ENCODE measurements at regions not wholly inside any gene's neighbourhood (a gene's known extent, or its start where the extent isn't known, plus 50 kb on each side); places are given as distances from the start of the nearest gene placed in this dataset.

DNA sequence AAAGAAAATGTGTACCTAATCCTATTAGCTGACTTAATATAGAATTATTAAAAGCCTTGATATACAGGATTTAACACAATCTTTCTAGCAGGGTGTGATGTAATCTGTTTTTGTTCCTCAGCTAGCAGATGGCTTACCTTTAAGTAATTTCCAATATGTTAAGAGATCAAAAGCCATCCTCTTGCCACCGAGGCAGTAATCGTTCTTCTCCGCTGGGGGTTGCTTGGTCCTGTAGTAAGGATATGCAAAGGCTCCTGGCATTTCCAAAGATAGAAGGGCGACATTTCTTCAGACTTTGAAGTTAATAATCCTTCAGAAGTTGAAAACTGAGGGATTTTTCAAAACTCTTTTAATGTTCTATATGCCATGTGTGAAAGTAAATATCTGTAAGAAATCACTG lies 156.4 kb downstream of the FZD1 start:
- H3K4me3 ChIP-seq (replicated peaks in 1 of 2; ENCODE audit: low read depth in 1 of 2, low read length in 2 of 2): no peak overlapping the region
- no peaks in the 10 kb centered on the region for H3K9me2 ChIP-seq (ENCODE audit: insufficient read depth)
- TF ChIP-seq EZH2 (IDR thresholded peaks at IDR 0.05) (no peak), SRF (IDR thresholded peaks at IDR 0.05; ENCODE audit: low read depth) (no peak), SIN3A (IDR thresholded peaks at IDR 0.05; ENCODE audit: low read depth) (no peak), TCF7L2 (IDR thresholded peaks at IDR 0.05; ENCODE audit: borderline replicate concordance, extremely low read depth, insufficient read depth, insufficient read length) (no peak), CEBPB (IDR thresholded peaks at IDR 0.05; ENCODE audit: low read depth) (no peak), RAD21 (IDR thresholded peaks at IDR 0.05; ENCODE audit: low read depth) (no peak), ZNF274 (IDR thresholded peaks at IDR 0.05; ENCODE audit: low read depth, low read length) (no peak), JUND (IDR thresholded peaks at IDR 0.05) (no peak)
- H3K4me2 ChIP-seq (ENCODE audit: low read length): no peak overlapping the region
- H3K36me3 ChIP-seq (ENCODE audit: control insufficient read depth in 1 of 2, insufficient read depth in 2 of 2, low read length in 2 of 2): no peaks in the 10 kb centered on the region
- no peak overlapping the region for H2AFZ ChIP-seq (ENCODE audit: low read depth, low read length, poor library complexity, severe bottlenecking)
- no peaks in the 10 kb centered on the region for H3K4me1 ChIP-seq (ENCODE audit: control insufficient read depth in 1 of 2, insufficient read depth in 2 of 2, low read length in 2 of 2)
- no peaks in the 10 kb centered on the region for H3K79me2 ChIP-seq (ENCODE audit: insufficient read depth, low read length)
- BruUV-seq (replicated peaks): no TSS peak
- H3K27me3 ChIP-seq (ENCODE audit: insufficient read depth, low read length): peaks cover 21% of the 10 kb centered on the region; the same call in 1 of the 2 replicates
- H3K9me3 ChIP-seq (ENCODE audit: control insufficient read depth in 1 of 2, insufficient read depth in 1 of 2, low read depth in 1 of 2, low read length in 2 of 2): no peaks in the 10 kb centered on the region
- H3K9ac ChIP-seq (ENCODE audit: low read length): no peak overlapping the region
- no peak for ATAC-seq
- H4K20me1 ChIP-seq (ENCODE audit: insufficient read depth): no peaks in the 10 kb centered on the region
- CTCF ChIA-PET: no interaction called here
- no peak for DNase-seq (ENCODE audit: low read depth, low spot score)
- RAD21 ChIA-PET (ENCODE audit: low non-redundant PET in 1 of 2, low total read pairs in 2 of 2, uncharacterized antibody in 2 of 2, unreplicated experiment in 2 of 2): no interaction called here
- H3K27ac ChIP-seq (ENCODE audit: low read depth, low read length): no peak overlapping the region
- POLR2A ChIA-PET: no interaction called here
- intact Hi-C loops (cut with micrococcal nuclease): no loop called here

DNA sequence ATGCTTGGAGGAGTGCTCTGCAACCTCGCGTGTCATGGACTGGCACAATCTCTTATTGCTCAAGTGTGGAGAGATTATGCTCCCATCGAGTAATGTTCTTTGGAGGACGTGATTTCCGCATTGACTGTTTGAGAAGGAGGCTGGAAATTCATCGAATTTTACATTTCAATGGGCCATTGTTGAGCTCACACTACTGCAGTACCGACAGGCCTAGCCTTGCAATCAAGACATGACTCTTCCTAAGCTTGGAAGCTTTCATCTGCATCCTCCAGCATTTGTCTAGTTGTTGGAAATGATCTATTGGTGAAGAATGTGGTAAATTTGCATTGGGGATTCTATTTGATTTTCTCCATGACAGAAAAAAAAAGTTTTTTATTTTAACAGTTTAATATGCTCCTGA lies 156.8 kb downstream of the FZD1 start:
- Histone ChIP-seq H3K4me2 (ENCODE audit: low read length) (no peak overlapping the region), H3K27me3 (ENCODE audit: insufficient read depth, low read length) (peaks cover 20% of the 10 kb centered on the region; the same call in 1 of the 2 replicates), H3K79me2 (ENCODE audit: insufficient read depth, low read length) (no peaks in the 10 kb centered on the region), H3K4me3 (replicated peaks in 1 of 2; ENCODE audit: low read depth in 1 of 2, low read length in 2 of 2) (no peak overlapping the region), H3K36me3 (ENCODE audit: control insufficient read depth in 1 of 2, insufficient read depth in 2 of 2, low read length in 2 of 2) (no peaks in the 10 kb centered on the region), H3K9me2 (ENCODE audit: insufficient read depth) (no peaks in the 10 kb centered on the region), H3K9me3 (ENCODE audit: control insufficient read depth in 1 of 2, insufficient read depth in 1 of 2, low read depth in 1 of 2, low read length in 2 of 2) (no peaks in the 10 kb centered on the region), H4K20me1 (ENCODE audit: insufficient read depth) (no peaks in the 10 kb centered on the region), H3K4me1 (ENCODE audit: control insufficient read depth in 1 of 2, insufficient read depth in 2 of 2, low read length in 2 of 2) (no peaks in the 10 kb centered on the region), H3K9ac (ENCODE audit: low read length) (no peak overlapping the region), H3K27ac (ENCODE audit: low read depth, low read length) (no peak overlapping the region), H2AFZ (ENCODE audit: low read depth, low read length, poor library complexity, severe bottlenecking) (no peak overlapping the region)
- no TSS peak for BruUV-seq (replicated peaks)
- no peak for DNase-seq (ENCODE audit: low read depth, low spot score)
- CTCF ChIA-PET: no interaction called here
- POLR2A ChIA-PET: no interaction called here
- RAD21 ChIA-PET (ENCODE audit: low non-redundant PET in 1 of 2, low total read pairs in 2 of 2, uncharacterized antibody in 2 of 2, unreplicated experiment in 2 of 2): no interaction called here
- no peak for ATAC-seq
- intact Hi-C loops (cut with micrococcal nuclease): no loop called here
- TF ChIP-seq CEBPB (IDR thresholded peaks at IDR 0.05; ENCODE audit: low read depth): no peak
- TF ChIP-seq ZFX (IDR thresholded peaks at IDR 0.05): no peak
- no peak for TF ChIP-seq ELF1 (IDR thresholded peaks at IDR 0.05; ENCODE audit: borderline replicate concordance, low read depth)
- no peak for TF ChIP-seq JUND (IDR thresholded peaks at IDR 0.05)
- TF ChIP-seq TCF7L2 (IDR thresholded peaks at IDR 0.05; ENCODE audit: borderline replicate concordance, extremely low read depth, insufficient read depth, insufficient read length): no peak
- TF ChIP-seq RAD21 (IDR thresholded peaks at IDR 0.05; ENCODE audit: low read depth): no peak
- TF ChIP-seq, protein P1, sequence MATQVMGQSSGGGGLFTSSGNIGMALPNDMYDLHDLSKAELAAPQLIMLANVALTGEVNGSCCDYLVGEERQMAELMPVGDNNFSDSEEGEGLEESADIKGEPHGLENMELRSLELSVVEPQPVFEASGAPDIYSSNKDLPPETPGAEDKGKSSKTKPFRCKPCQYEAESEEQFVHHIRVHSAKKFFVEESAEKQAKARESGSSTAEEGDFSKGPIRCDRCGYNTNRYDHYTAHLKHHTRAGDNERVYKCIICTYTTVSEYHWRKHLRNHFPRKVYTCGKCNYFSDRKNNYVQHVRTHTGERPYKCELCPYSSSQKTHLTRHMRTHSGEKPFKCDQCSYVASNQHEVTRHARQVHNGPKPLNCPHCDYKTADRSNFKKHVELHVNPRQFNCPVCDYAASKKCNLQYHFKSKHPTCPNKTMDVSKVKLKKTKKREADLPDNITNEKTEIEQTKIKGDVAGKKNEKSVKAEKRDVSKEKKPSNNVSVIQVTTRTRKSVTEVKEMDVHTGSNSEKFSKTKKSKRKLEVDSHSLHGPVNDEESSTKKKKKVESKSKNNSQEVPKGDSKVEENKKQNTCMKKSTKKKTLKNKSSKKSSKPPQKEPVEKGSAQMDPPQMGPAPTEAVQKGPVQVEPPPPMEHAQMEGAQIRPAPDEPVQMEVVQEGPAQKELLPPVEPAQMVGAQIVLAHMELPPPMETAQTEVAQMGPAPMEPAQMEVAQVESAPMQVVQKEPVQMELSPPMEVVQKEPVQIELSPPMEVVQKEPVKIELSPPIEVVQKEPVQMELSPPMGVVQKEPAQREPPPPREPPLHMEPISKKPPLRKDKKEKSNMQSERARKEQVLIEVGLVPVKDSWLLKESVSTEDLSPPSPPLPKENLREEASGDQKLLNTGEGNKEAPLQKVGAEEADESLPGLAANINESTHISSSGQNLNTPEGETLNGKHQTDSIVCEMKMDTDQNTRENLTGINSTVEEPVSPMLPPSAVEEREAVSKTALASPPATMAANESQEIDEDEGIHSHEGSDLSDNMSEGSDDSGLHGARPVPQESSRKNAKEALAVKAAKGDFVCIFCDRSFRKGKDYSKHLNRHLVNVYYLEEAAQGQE (IDR thresholded peaks at IDR 0.05; ENCODE audit: low read depth): no peak
- no peak for TF ChIP-seq FOSL1 (IDR thresholded peaks at IDR 0.05; ENCODE audit: low read depth)
- TF ChIP-seq EGR1 (IDR thresholded peaks at IDR 0.05; ENCODE audit: low read depth): no peak
- TF ChIP-seq CBX3 (IDR thresholded peaks at IDR 0.05; ENCODE audit: low read depth): no peak
- no peak for TF ChIP-seq SP1 (IDR thresholded peaks at IDR 0.05; ENCODE audit: low read depth)
- TF ChIP-seq SRF (IDR thresholded peaks at IDR 0.05; ENCODE audit: low read depth): no peak
- TF ChIP-seq, protein P2, sequence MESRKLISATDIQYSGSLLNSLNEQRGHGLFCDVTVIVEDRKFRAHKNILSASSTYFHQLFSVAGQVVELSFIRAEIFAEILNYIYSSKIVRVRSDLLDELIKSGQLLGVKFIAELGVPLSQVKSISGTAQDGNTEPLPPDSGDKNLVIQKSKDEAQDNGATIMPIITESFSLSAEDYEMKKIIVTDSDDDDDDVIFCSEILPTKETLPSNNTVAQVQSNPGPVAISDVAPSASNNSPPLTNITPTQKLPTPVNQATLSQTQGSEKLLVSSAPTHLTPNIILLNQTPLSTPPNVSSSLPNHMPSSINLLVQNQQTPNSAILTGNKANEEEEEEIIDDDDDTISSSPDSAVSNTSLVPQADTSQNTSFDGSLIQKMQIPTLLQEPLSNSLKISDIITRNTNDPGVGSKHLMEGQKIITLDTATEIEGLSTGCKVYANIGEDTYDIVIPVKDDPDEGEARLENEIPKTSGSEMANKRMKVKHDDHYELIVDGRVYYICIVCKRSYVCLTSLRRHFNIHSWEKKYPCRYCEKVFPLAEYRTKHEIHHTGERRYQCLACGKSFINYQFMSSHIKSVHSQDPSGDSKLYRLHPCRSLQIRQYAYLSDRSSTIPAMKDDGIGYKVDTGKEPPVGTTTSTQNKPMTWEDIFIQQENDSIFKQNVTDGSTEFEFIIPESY (IDR thresholded peaks at IDR 0.05; ENCODE audit: extremely low read depth, insufficient replicate concordance, low read length): no peak
- no peak for TF ChIP-seq SIN3A (IDR thresholded peaks at IDR 0.05; ENCODE audit: low read depth)
- TF ChIP-seq POLR2AphosphoS5 (IDR thresholded peaks at IDR 0.05; ENCODE audit: low read depth, low read length): no peak
